OCI-LY7 (cell line): ENCODE measurements at regions not wholly inside any gene's neighbourhood (a gene's known extent, or its start where the extent isn't known, plus 50 kb on each side); places are given as distances from the start of the nearest gene placed in this dataset.

Source experiments
- BruUV-seq: library from RNA; stranded (reverse); fragments of 400-500 nt; replicated peaks from 2 replicates; lab custom pipeline; 2021; lab: Mats Ljungman, UMichigan
- CTCF ChIA-PET: fragments of 300-600 bp; sonication (Branson Sonifier 250); formaldehyde crosslinking; loops from one replicate; lab custom pipeline; 2022; ENCODE audit warnings: antibody characterized with exemption; ENCODE audit not compliant: unreplicated experiment; lab: Charles Lee
- POLR2A ChIA-PET: fragments of 300-600 bp; sonication (Branson Sonifier 250); formaldehyde crosslinking; loops from one replicate; lab custom pipeline; 2022; ENCODE audit warnings: antibody characterized with exemption; lab: Charles Lee
- DNase-seq: peaks from one replicate; pipeline ENCODE4 v3.0.0-alpha.2; 2015; ENCODE audit warnings: low spot score
- H2AFZ ChIP-seq: fragments of 200-600 bp; sonication (generic), shearing (Covaris generic); 2 replicates; pipeline ENCODE4 v1.6.1; 2014; ENCODE audit warnings: mild to moderate bottlenecking, antibody characterized with exemption, low read length, moderate library complexity
- H3K27ac ChIP-seq: fragments of 200-600 bp; sonication (generic); 2 replicates; pipeline ENCODE4 v1.5.1; 2014; ENCODE audit warnings: mixed run types, low read depth, mild to moderate bottlenecking, moderate library complexity, low read length, inconsistent platforms; ENCODE audit not compliant: poor library complexity, severe bottlenecking
- H3K36me3 ChIP-seq: fragments of 200-600 bp; sonication (generic); 2 replicates; pipeline ENCODE4 v1.6.1; 2014; ENCODE audit warnings: mild to moderate bottlenecking, antibody characterized with exemption, low read length, moderate library complexity, mixed read lengths; ENCODE audit not compliant: insufficient read depth
- H3K4me1 ChIP-seq: fragments of 200-600 bp; sonication (generic); 2 replicates; pipeline ENCODE4 v1.5.1; 2014; ENCODE audit warnings: mild to moderate bottlenecking, low read length; ENCODE audit not compliant: insufficient read depth, poor library complexity, severe bottlenecking
- H3K4me2 ChIP-seq: fragments of 200-600 bp; sonication (generic); 2 replicates; pipeline ENCODE4 v1.6.1; 2014; ENCODE audit warnings: mild to moderate bottlenecking, low read length
- H3K4me3 ChIP-seq: fragments of 200-600 bp; sonication (generic); 2 replicates; pipeline ENCODE4 v1.5.1; 2014; ENCODE audit warnings: mild to moderate bottlenecking, low read depth, low read length; ENCODE audit not compliant: poor library complexity, severe bottlenecking
- H3K79me2 ChIP-seq: fragments of 200-600 bp; sonication (generic); 2 replicates; pipeline ENCODE4 v1.6.1; 2016; ENCODE audit warnings: low read depth, mild to moderate bottlenecking, low read length, moderate library complexity, mixed read lengths; ENCODE audit not compliant: insufficient read depth
- H3K9me2 ChIP-seq: fragments of 200-600 bp; sonication (generic); 2 replicates; pipeline ENCODE4 v1.6.1; 2016; ENCODE audit warnings: mild to moderate bottlenecking, low read length, mixed read lengths; ENCODE audit not compliant: insufficient read depth
- H3K9me3 ChIP-seq: fragments of 200-600 bp; sonication (generic); 2 replicates; pipeline ENCODE4 v1.6.1; 2014; ENCODE audit warnings: mild to moderate bottlenecking, mixed run types, low read length, mixed read lengths
- H4K20me1 ChIP-seq: fragments of 200-600 bp; sonication (generic); 2 replicates; pipeline ENCODE4 v1.6.1; 2014; ENCODE audit warnings: mild to moderate bottlenecking, antibody characterized with exemption, low read length, moderate library complexity, mixed read lengths; ENCODE audit not compliant: insufficient read depth
- CTCF ChIP-seq: fragments of 200-600 bp; sonication (generic); conservative IDR thresholded peaks from 2 replicates; pipeline ENCODE4 v1.5.1; 2014; ENCODE audit warnings: mild to moderate bottlenecking, antibody characterized with exemption, low read length, moderate library complexity, mixed read lengths
- EZH2phosphoT487 ChIP-seq: fragments of 200-600 bp; sonication (generic); IDR thresholded peaks from 2 replicates; pipeline ENCODE4 v1.6.1; 2018; ENCODE audit warnings: low read depth, borderline replicate concordance, mild to moderate bottlenecking, mixed run types, antibody characterized with exemption, low read length, moderate library complexity, mixed read lengths
- intact Hi-C: fragments of 100-400 bp; cut with micrococcal nuclease; formaldehyde crosslinking; loops from one replicate; pipeline ENCODE4 v1.10.0; 2022; ENCODE audit not compliant: unreplicated experiment

- no peak for DNase-seq
- Histone ChIP-seq H3K79me2 (no peaks in the 10 kb centered on the region), H4K20me1 (no peaks in the 10 kb centered on the region), H3K4me2 (no peak overlapping the region), H3K36me3 (no peaks in the 10 kb centered on the region), H3K9me3 (no peaks in the 10 kb centered on the region), H2AFZ (no peak overlapping the region), H3K27ac (no peak overlapping the region), H3K4me1 (no peaks in the 10 kb centered on the region), H3K4me3 (no peak overlapping the region), H3K9me2 (no peaks in the 10 kb centered on the region)
- TF ChIP-seq CTCF (no peak), EZH2phosphoT487 (no peak)
- ChIA-PET CTCF (no interaction called here), POLR2A (no interaction called here)
- BruUV-seq, result no TSS peak
- intact Hi-C loops, result no loop called here
These were observed 106.0 kb upstream of the LINGO1 start for GRCh38 chr15:77738441-77739302.

- ChIA-PET POLR2A (no interaction called here), CTCF (no interaction called here)
- Histone ChIP-seq H4K20me1 (no peaks in the 10 kb centered on the region), H2AFZ (no peak overlapping the region), H3K27ac (no peak overlapping the region), H3K4me3 (no peak overlapping the region), H3K36me3 (no peaks in the 10 kb centered on the region), H3K9me2 (no peaks in the 10 kb centered on the region), H3K4me2 (no peak overlapping the region), H3K79me2 (no peaks in the 10 kb centered on the region), H3K9me3 (no peaks in the 10 kb centered on the region), H3K4me1 (no peaks in the 10 kb centered on the region)
- intact Hi-C loops, result no loop called here
- BruUV-seq, result no TSS peak
- DNase-seq, result no peak
- TF ChIP-seq CTCF (no peak), EZH2phosphoT487 (no peak)
These were observed 105.3 kb upstream of the LINGO1 start for GRCh38 chr15:77738038-77738370.
